Lung (tissue), 11 donors: ENCODE measurements at regions not wholly inside any gene's neighbourhood (a gene's known extent, or its start where the extent isn't known, plus 50 kb on each side); places are given as distances from the start of the nearest gene placed in this dataset.

Experiments used
- ATAC-seq: fragments of 200-7000 bp; cut with Tn5 transposase; one replicate; pipeline ENCODE4 v1.9.1; 2020; ENCODE audit warnings: moderate number of reproducible peaks; ENCODE audit not compliant: insufficient read depth, low FRiP score
- DNase-seq, 3 donors: peaks; one replicate each; pipeline ENCODE4 v3.0.0-alpha.2; 2013 to 2017
- H3K27ac ChIP-seq, 2 donors: one replicate each; pipeline ENCODE4 v1.5.1; 2013; ENCODE audit warnings: mild to moderate bottlenecking in 2 of 2, moderate library complexity in 2 of 2, control low read depth in 1 of 2, inconsistent platforms in 1 of 2, low read depth in 1 of 2, low read length in 1 of 2
- H3K27me3 ChIP-seq, 3 donors: one replicate each; pipeline ENCODE4 v1.5.1; 2013; ENCODE audit warnings: low read length in 2 of 3; ENCODE audit not compliant: control insufficient read depth in 3 of 3, insufficient read depth in 3 of 3
- H3K36me3 ChIP-seq, 4 donors: one replicate each; pipeline ENCODE4 v1.5.1; 2013; ENCODE audit warnings: low read length in 4 of 4, mild to moderate bottlenecking in 1 of 4, moderate library complexity in 1 of 4; ENCODE audit not compliant: control insufficient read depth in 4 of 4, insufficient read depth in 4 of 4
- H3K4me1 ChIP-seq, 5 donors: one replicate each; pipeline ENCODE4 v1.5.1; 2013; ENCODE audit warnings: low read length in 5 of 5, mild to moderate bottlenecking in 2 of 5, moderate library complexity in 1 of 5; ENCODE audit not compliant: control insufficient read depth in 5 of 5, insufficient read depth in 5 of 5
- H3K4me3 ChIP-seq: one replicate; pipeline ENCODE4 v1.5.1; 2013; ENCODE audit warnings: mild to moderate bottlenecking, control low read depth, moderate library complexity
- H3K9ac ChIP-seq, 2 donors: one replicate each; pipeline ENCODE4 v1.5.1; 2013; ENCODE audit warnings: low read length in 2 of 2, control low read depth in 1 of 2; ENCODE audit not compliant: insufficient read depth in 1 of 2
- H3K9me3 ChIP-seq, 4 donors: one replicate each; pipeline ENCODE4 v1.5.1; 2013; ENCODE audit warnings: low read length in 3 of 4, mild to moderate bottlenecking in 1 of 4, moderate library complexity in 1 of 4; ENCODE audit not compliant: control insufficient read depth in 4 of 4, insufficient read depth in 3 of 4
- CTCF ChIP-seq: IDR thresholded peaks from 2 replicates; pipeline ENCODE4 v1.5.1; 2012; ENCODE audit warnings: mild to moderate bottlenecking; ENCODE audit errors: control extremely low read depth, extremely low read depth
- WGBS, 2 donors: extraction: QIAGEN DNeasy Blood & Tissue Kit; methylation state at CpG; one replicate each; pipeline ENCODE4 v1.1.7; 2013; 5-methylcytosine and 5-hydroxymethylcytosine counted together
- donor health status: control.
- donor health status: control.
- donor health status: Bipolar disorder and iron deficiency.
- donor health status: healthy.
- donor health status: DM: yes; HTN: yes; CAD: no.

- H3K4me1 ChIP-seq = no peaks in the 10 kb centered on the region
- H3K9ac ChIP-seq = no peak overlapping the region
- 80 to 87% methylated on average over 5 of the region's 5 CpGs for WGBS, 2 donors
- ATAC-seq (no peak), DNase-seq (no peak)
- no peak overlapping the region for H3K4me3 ChIP-seq
- peaks cover 0 to 3% (median under 1%) of the 10 kb centered on the region in 4 donors for H3K36me3 ChIP-seq
- no peak for TF ChIP-seq CTCF
- H3K9me3 ChIP-seq = peaks cover 0 to 2% (median 0%) of the 10 kb centered on the region in 4 donors
- no peaks in the 10 kb centered on the region for H3K27me3 ChIP-seq
- H3K27ac ChIP-seq = no peak overlapping the region
These were observed 117.9 kb downstream of the GPCPD1 start for GRCh38 chr20:5492937-5493336.

GRCh38 chr20:5491455-5491854 lies 119.4 kb downstream of the GPCPD1 start:
- DNase-seq = no peak
- TF ChIP-seq CTCF = no peak
- H3K9ac ChIP-seq = no peak overlapping the region
- no peaks in the 10 kb centered on the region for H3K4me1 ChIP-seq
- peaks cover 0 to 2% (median 0%) of the 10 kb centered on the region in 3 donors for H3K27me3 ChIP-seq
- H3K36me3 ChIP-seq = peaks cover 0 to 3% (median 0%) of the 10 kb centered on the region in 4 donors
- H3K4me3 ChIP-seq = no peak overlapping the region
- ATAC-seq = no peak
- WGBS, 2 donors = 55 to 89% methylated on average over 3 of the region's 3 CpGs
- no peak overlapping the region for H3K27ac ChIP-seq
- peaks cover 0 to 2% (median 0%) of the 10 kb centered on the region in 4 donors for H3K9me3 ChIP-seq

GRCh38 chr20:5489601-5490000 lies 121.2 kb downstream of the GPCPD1 start:
- no peak for DNase-seq
- 25 to 40% methylated on average over 1 of the region's 1 CpG for WGBS, 2 donors

More at GRCh38 chr20:5489601-5490000, 121.2 kb downstream of the GPCPD1 start:
- no peak for ATAC-seq
- Histone ChIP-seq H3K4me3 (no peak overlapping the region), H3K27ac (no peak overlapping the region), H3K4me1 (no peaks in the 10 kb centered on the region), H3K9me3 (peaks cover 0 to 2% (median 0%) of the 10 kb centered on the region in 4 donors), H3K9ac (no peak overlapping the region), H3K27me3 (peaks cover 0 to 2% (median 0%) of the 10 kb centered on the region in 3 donors), H3K36me3 (no peaks in the 10 kb centered on the region)
- no peak for TF ChIP-seq CTCF
